ENCODE measurements at regions not wholly inside any gene's neighbourhood (a gene's known extent, or its start where the extent isn't known, plus 50 kb on each side); places are given as distances from the start of the nearest gene placed in this dataset.

- Histone ChIP-seq H3K4me3 (no peak overlapping the region), H3K36me3 (no peaks in the 10 kb centered on the region), H3K9me3 (no peaks in the 10 kb centered on the region), H3K27me3 (no peaks in the 10 kb centered on the region), H3K4me1 (peaks cover 0 to 4% (median 0%) of the 10 kb centered on the region in 4 donors), H3K27ac (peak overlapping the region in 1 of 4 donors; percentile 46)
- DNase-seq = no peak
- TF ChIP-seq CTCF (IDR thresholded peaks at IDR 0.05) (no peak), POLR2A (IDR thresholded peaks at IDR 0.05) (no peak)
Observed at GRCh38 chr22:22352371-22352999, 107.9 kb downstream of the VPREB1 start.

GRCh38 chr22:22355096-22355834, 110.7 kb downstream of the VPREB1 start:
- DNase-seq = no peak
- Histone ChIP-seq H3K4me1 (peaks cover 0 to 4% (median 0%) of the 10 kb centered on the region in 4 donors), H3K4me3 (no peak overlapping the region), H3K27me3 (no peaks in the 10 kb centered on the region), H3K36me3 (no peaks in the 10 kb centered on the region), H3K9me3 (no peaks in the 10 kb centered on the region), H3K27ac (no peak overlapping the region)
- TF ChIP-seq CTCF (IDR thresholded peaks at IDR 0.05) (no peak), POLR2A (IDR thresholded peaks at IDR 0.05) (no peak)

GRCh38 chr22:22357024-22357883, 112.7 kb downstream of the VPREB1 start:
- Histone ChIP-seq H3K9me3 (no peaks in the 10 kb centered on the region), H3K27ac (peak overlapping the region in 1 of 4 donors; percentile 65), H3K36me3 (no peaks in the 10 kb centered on the region), H3K4me3 (no peak overlapping the region), H3K27me3 (no peaks in the 10 kb centered on the region), H3K4me1 (peaks cover 0 to 4% (median 0%) of the 10 kb centered on the region in 4 donors)
- DNase-seq = peak; percentile 78 to 94 (median 91)
- TF ChIP-seq POLR2A (IDR thresholded peaks at IDR 0.05) (no peak), CTCF (IDR thresholded peaks at IDR 0.05) (peak; percentile 63 to 76 (median 67))

GRCh38 chr22:22358152-22358551, 113.6 kb downstream of the VPREB1 start:
- Histone ChIP-seq H3K4me1 (peaks cover 0 to 10% (median 0%) of the 10 kb centered on the region in 4 donors), H3K36me3 (no peaks in the 10 kb centered on the region), H3K9me3 (no peaks in the 10 kb centered on the region), H3K27ac (peak overlapping the region in 1 of 4 donors; percentile 65), H3K4me3 (no peak overlapping the region), H3K27me3 (no peaks in the 10 kb centered on the region)
- no peak for TF ChIP-seq POLR2A (IDR thresholded peaks at IDR 0.05)
- TF ChIP-seq CTCF (IDR thresholded peaks at IDR 0.05) = no peak
- DNase-seq = peak in 1 of 3 donors; percentile 54

- no peaks in the 10 kb centered on the region for H3K27me3 ChIP-seq
- peaks cover 0 to 12% (median 0%) of the 10 kb centered on the region in 4 donors for H3K4me1 ChIP-seq
- DNase-seq = no peak
- no peaks in the 10 kb centered on the region for H3K36me3 ChIP-seq
- no peak for TF ChIP-seq POLR2A (IDR thresholded peaks at IDR 0.05)
- no peak for TF ChIP-seq CTCF (IDR thresholded peaks at IDR 0.05)
- no peak overlapping the region for H3K27ac ChIP-seq
- no peaks in the 10 kb centered on the region for H3K9me3 ChIP-seq
- no peak overlapping the region for H3K4me3 ChIP-seq
Observed at GRCh38 chr22:22358686-22359085, 114.1 kb downstream of the VPREB1 start.
